A549 (cell line): ENCODE measurements at regions not wholly inside any gene's neighbourhood (a gene's known extent, or its start where the extent isn't known, plus 50 kb on each side); places are given as distances from the start of the nearest gene placed in this dataset.

ENCODE experiments used
- ATAC-seq, 2 experiments: fragments of 200-7000 bp in 1 of 2; fragments of >200 bp in 1 of 2; cut with Nextera tagmentation in 1 of 2; cut with Tn5 transposase in 1 of 2; 3 replicates each; pipeline versions ENCODE4 v1.8.0 to v1.9.1; 2018 to 2020; ENCODE audit warnings: mild to moderate bottlenecking in 1 of 2, moderate library complexity in 1 of 2
- CTCF ChIA-PET: fragments of 300-600 bp; sonication (Branson Sonifier 250); formaldehyde crosslinking; extraction: SDS; loops from one replicate; lab custom pipeline; 2021; ENCODE audit warnings: antibody characterized with exemption, inconsistent platforms; lab: Yijun Ruan, JAX
- POLR2A ChIA-PET: fragments of 350-600 bp; formaldehyde crosslinking; extraction: SDS; loops from one replicate; lab custom pipeline; 2021; ENCODE audit warnings: antibody characterized with exemption, inconsistent platforms; lab: Yijun Ruan, JAX
- DNase-seq, 2 experiments: peaks; one replicate each; pipeline versions ENCODE4 v3.0.0 to v3.0.0-alpha.2; 2011 to 2016; ENCODE audit warnings: low read depth in 1 of 2, low spot score in 1 of 2
- FAIRE-seq: peaks from 2 replicates; lab custom pipeline; 2011; peaks lifted over from hg19 to GRCh38; lab: Jason Lieb, UNC
- H3K27ac ChIP-seq, 2 experiments: fragments of >200 bp; sonication (Bioruptor Twin); formaldehyde crosslinking; 3 replicates each; pipeline ENCODE4 v1.5.1; 2016 to 2017
- H3K4me1 ChIP-seq: fragments of >200 bp; sonication (Bioruptor Twin); formaldehyde crosslinking; 3 replicates; pipeline ENCODE4 v1.6.1; 2016
- H3K4me2 ChIP-seq: fragments of >200 bp; sonication (Bioruptor Twin); formaldehyde crosslinking; 3 replicates; pipeline ENCODE4 v1.6.1; 2016
- H3K4me3 ChIP-seq: fragments of >200 bp; sonication (Bioruptor Twin); formaldehyde crosslinking; 3 replicates; pipeline ENCODE4 v1.5.1; 2016
- H3K9me3 ChIP-seq: fragments of >200 bp; sonication (Bioruptor Twin); formaldehyde crosslinking; 3 replicates; pipeline ENCODE4 v1.6.1; 2016
- BCL3 ChIP-seq: fragments of >200 bp; sonication (Bioruptor Twin); formaldehyde crosslinking; IDR thresholded peaks from 3 replicates; pipeline ENCODE4 v1.6.1; 2016
- CBX8 ChIP-seq: fragments of 200-600 bp; sonication (generic); IDR thresholded peaks from 2 replicates; pipeline ENCODE4 v1.6.1; 2016
- CEBPB ChIP-seq, 2 experiments: fragments of >200 bp in 1 of 2; sonication (Bioruptor Twin) in 1 of 2; formaldehyde crosslinking in 1 of 2; IDR thresholded peaks; 2 replicates each; pipeline ENCODE4 v1.6.1; 2012 to 2016
- CHD2 ChIP-seq: fragments of 150-350 bp; IDR thresholded peaks from 2 replicates; pipeline ENCODE4 v1.6.1; 2014; ENCODE audit warnings: low read length; ENCODE audit not compliant: partially characterized antibody
- CTCF ChIP-seq: fragments of >200 bp; sonication (Bioruptor Twin); formaldehyde crosslinking; IDR thresholded peaks from 3 replicates; pipeline ENCODE4 v1.5.1; 2016
- EP300 ChIP-seq, 2 experiments: fragments of >200 bp; sonication (Bioruptor Twin); formaldehyde crosslinking; IDR thresholded peaks; 2 replicates in 1 of 2; 3 replicates in 1 of 2; pipeline ENCODE4 v1.6.1; 2016 to 2017
- ESRRA ChIP-seq: fragments of 150-350 bp; IDR thresholded peaks from 2 replicates; pipeline ENCODE4 v1.6.1; 2014; ENCODE audit warnings: mild to moderate bottlenecking, low read length, borderline replicate concordance
- FOXS1 ChIP-seq: fragments of 250-450 bp; sonication (Bioruptor Pico); IDR thresholded peaks from 2 replicates; pipeline ENCODE4 v1.5.0; 2020; ENCODE audit warnings: mild to moderate bottlenecking, moderate library complexity
- GATA3 ChIP-seq: IDR thresholded peaks from 2 replicates; pipeline ENCODE4 v1.6.1; 2012; ENCODE audit warnings: borderline replicate concordance
- HDAC2 ChIP-seq: fragments of 200-600 bp; sonication (generic); IDR thresholded peaks from 2 replicates; pipeline ENCODE4 v1.6.1; 2016
- HES2 ChIP-seq: fragments of >200 bp; sonication (Bioruptor Twin); formaldehyde crosslinking; IDR thresholded peaks from 2 replicates; pipeline ENCODE4 v1.6.1; 2016
- HOXB13 ChIP-seq: fragments of 250-450 bp; sonication (Bioruptor Pico); IDR thresholded peaks from 2 replicates; pipeline ENCODE4 v1.5.0; 2020; ENCODE audit warnings: low read depth, mild to moderate bottlenecking, moderate library complexity
- JUNB ChIP-seq: fragments of >200 bp; sonication (Bioruptor Twin); formaldehyde crosslinking; IDR thresholded peaks from 2 replicates; pipeline ENCODE4 v1.6.1; 2016
- MAFK ChIP-seq: fragments of 450-650 bp; IDR thresholded peaks from 2 replicates; pipeline ENCODE4 v1.6.1; 2014; ENCODE audit not compliant: partially characterized antibody
- MYC ChIP-seq: IDR thresholded peaks from 2 replicates; pipeline ENCODE4 v1.6.1; 2012; ENCODE audit warnings: mild to moderate bottlenecking, inconsistent platforms, low read length, improper control_type of control experiment, borderline replicate concordance
- NFE2L2 ChIP-seq: fragments of 150-350 bp; conservative IDR thresholded peaks from 2 replicates; pipeline ENCODE4 v1.6.1; 2014; ENCODE audit warnings: low read length
- NPAS2 ChIP-seq: fragments of 250-450 bp; sonication (Bioruptor Pico); IDR thresholded peaks from 2 replicates; pipeline ENCODE4 v1.8.0; 2022; ENCODE audit warnings: mild to moderate bottlenecking, moderate library complexity, borderline replicate concordance
- NR3C1 ChIP-seq: fragments of >200 bp; sonication (Bioruptor Twin); formaldehyde crosslinking; IDR thresholded peaks from 3 replicates; pipeline ENCODE4 v1.6.1; 2017
- RARB ChIP-seq: fragments of 250-450 bp; sonication (Bioruptor Pico); IDR thresholded peaks from 2 replicates; pipeline ENCODE4 v1.8.0; 2021; ENCODE audit warnings: mild to moderate bottlenecking, moderate library complexity
- RCOR1 ChIP-seq: fragments of 150-350 bp; IDR thresholded peaks from 2 replicates; pipeline ENCODE4 v1.6.1; 2014; ENCODE audit warnings: antibody characterized with exemption, low read length, low read depth
- RFX5 ChIP-seq: fragments of 450-650 bp; IDR thresholded peaks from 2 replicates; pipeline ENCODE4 v1.7.1; 2014; ENCODE audit warnings: antibody characterized with exemption, mild to moderate bottlenecking, moderate library complexity
- RNF2 ChIP-seq: fragments of 200-600 bp; sonication (generic); IDR thresholded peaks from 2 replicates; pipeline ENCODE4 v1.6.1; 2016; ENCODE audit warnings: low read depth, mild to moderate bottlenecking, antibody characterized with exemption, moderate library complexity, borderline replicate concordance
- SMC3 ChIP-seq: fragments of >200 bp; sonication (Bioruptor Twin); formaldehyde crosslinking; IDR thresholded peaks from 3 replicates; pipeline ENCODE4 v1.6.1; 2018; ENCODE audit warnings: inconsistent platforms
- USF2 ChIP-seq: fragments of 450-650 bp; IDR thresholded peaks from 2 replicates; pipeline ENCODE4 v1.6.1; 2014; ENCODE audit warnings: antibody characterized with exemption
- ZC3H11A ChIP-seq: fragments of 450-650 bp; IDR thresholded peaks from 2 replicates; pipeline ENCODE4 v1.6.1; 2014; ENCODE audit warnings: antibody characterized with exemption, mild to moderate bottlenecking
- ZFP36 ChIP-seq: fragments of 450-650 bp; IDR thresholded peaks from 2 replicates; pipeline ENCODE4 v1.6.1; 2014; ENCODE audit warnings: borderline replicate concordance; ENCODE audit not compliant: partially characterized antibody
- ZSCAN20 ChIP-seq: fragments of 250-450 bp; sonication (Bioruptor Pico); IDR thresholded peaks from 2 replicates; pipeline ENCODE4 v1.8.0; 2022; ENCODE audit warnings: mild to moderate bottlenecking, moderate library complexity
- WGBS: methylation state at CpG from one replicate; pipeline ENCODE4 v1.1.6; 2017; ENCODE audit errors: missing lambda C conversion rate; 5-methylcytosine and 5-hydroxymethylcytosine counted together
- TF ChIP-seq, protein P1 (sequence below): IDR thresholded peaks from 2 replicates; pipeline ENCODE4 v1.6.1; 2012
- TF ChIP-seq, protein P2 (sequence below): fragments of 250-450 bp; sonication (Bioruptor Pico); IDR thresholded peaks from 2 replicates; pipeline ENCODE4 v1.5.0; 2020; ENCODE audit warnings: low read depth, mild to moderate bottlenecking, moderate library complexity

DNA sequence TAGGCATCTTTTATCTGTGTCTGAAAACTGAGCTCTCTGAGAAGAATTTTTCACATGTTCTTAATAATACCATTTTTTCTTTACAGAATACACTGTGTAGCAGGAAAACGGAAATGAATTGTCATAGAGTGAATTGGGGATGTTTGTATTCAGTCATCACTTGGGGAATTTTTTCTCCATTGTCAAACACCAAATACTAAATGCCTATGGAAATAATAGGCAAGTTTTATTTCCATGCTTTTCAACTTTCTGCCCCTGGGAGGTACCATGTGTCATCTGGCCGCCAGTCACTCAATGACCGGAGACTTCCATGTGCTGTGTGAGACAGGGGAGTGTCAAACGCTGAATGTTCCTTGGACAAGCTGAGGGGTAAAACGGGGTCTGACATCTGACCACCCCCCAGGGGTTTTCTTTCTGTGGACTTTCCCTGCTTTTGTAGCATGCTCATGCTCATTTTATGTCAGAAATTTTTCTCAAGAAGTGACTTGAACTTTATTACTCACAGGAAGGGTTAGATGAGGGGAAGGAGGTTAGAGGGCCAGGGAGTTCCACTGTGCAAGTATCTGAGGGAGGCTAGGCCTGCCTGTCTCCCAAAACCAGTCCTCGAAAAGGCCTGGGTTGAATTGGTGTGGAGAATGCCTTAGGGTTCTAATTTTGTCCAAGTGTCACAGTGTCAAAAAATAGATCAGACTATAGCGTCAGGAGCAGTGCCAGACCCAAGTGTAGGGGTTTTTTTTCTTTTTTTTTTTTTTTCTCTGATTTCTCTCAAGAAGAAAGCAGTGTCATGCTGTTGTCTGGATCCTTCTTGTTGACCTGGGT, 438.6 kb downstream of the AGTPBP1 start:
- no peak overlapping the region for H3K27ac ChIP-seq
- ChIA-PET CTCF (no interaction called here), POLR2A (no interaction called here)
- ATAC-seq, result no peak
- H3K9me3 ChIP-seq, result no peaks in the 10 kb centered on the region
- no peak for FAIRE-seq
- H3K4me2 ChIP-seq, result no peak overlapping the region
- DNase-seq, result no peak
- no peak overlapping the region for H3K4me3 ChIP-seq
- no peaks in the 10 kb centered on the region for H3K4me1 ChIP-seq
- TF ChIP-seq, protein P1, sequence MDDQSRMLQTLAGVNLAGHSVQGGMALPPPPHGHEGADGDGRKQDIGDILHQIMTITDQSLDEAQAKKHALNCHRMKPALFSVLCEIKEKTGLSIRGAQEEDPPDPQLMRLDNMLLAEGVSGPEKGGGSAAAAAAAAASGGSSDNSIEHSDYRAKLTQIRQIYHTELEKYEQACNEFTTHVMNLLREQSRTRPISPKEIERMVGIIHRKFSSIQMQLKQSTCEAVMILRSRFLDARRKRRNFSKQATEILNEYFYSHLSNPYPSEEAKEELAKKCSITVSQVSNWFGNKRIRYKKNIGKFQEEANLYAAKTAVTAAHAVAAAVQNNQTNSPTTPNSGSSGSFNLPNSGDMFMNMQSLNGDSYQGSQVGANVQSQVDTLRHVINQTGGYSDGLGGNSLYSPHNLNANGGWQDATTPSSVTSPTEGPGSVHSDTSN, result no peak
- TF ChIP-seq ZSCAN20 (CRISPR knock-in tag) (no peak), RNF2 (no peak), ESRRA (no peak), ZC3H11A (no peak), MAFK (no peak), USF2 (no peak), RARB (CRISPR knock-in tag) (no peak), CBX8 (no peak), HOXB13 (CRISPR knock-in tag) (no peak), RFX5 (no peak), NPAS2 (CRISPR knock-in tag) (no peak), BCL3 (no peak), RCOR1 (no peak), NFE2L2 (no peak), SMC3 (no peak), GATA3 (no peak), JUNB (no peak), NR3C1 (no peak)
- TF ChIP-seq, protein P2, sequence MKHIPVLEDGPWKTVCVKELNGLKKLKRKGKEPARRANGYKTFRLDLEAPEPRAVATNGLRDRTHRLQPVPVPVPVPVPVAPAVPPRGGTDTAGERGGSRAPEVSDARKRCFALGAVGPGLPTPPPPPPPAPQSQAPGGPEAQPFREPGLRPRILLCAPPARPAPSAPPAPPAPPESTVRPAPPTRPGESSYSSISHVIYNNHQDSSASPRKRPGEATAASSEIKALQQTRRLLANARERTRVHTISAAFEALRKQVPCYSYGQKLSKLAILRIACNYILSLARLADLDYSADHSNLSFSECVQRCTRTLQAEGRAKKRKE, result no peak
- 17% methylated on average over 7 of the region's 7 CpGs for WGBS

- no peak for DNase-seq
- Histone ChIP-seq H3K4me3 (no peak overlapping the region), H3K9me3 (no peaks in the 10 kb centered on the region), H3K27ac (no peak overlapping the region), H3K4me2 (no peak overlapping the region), H3K4me1 (no peaks in the 10 kb centered on the region)
- FAIRE-seq, result no peak
- WGBS, result 2% methylated on average over 4 of the region's 4 CpGs
- ATAC-seq, result no peak
- CTCF ChIA-PET, result interaction anchor here (0.7 to 1.0 kb wide), 2 partner anchors 40 to 787 kb away, joined by 3 read pairs; no protein-coding TSS in a partner anchor
- TF ChIP-seq CTCF (no peak), EP300 (IDR thresholded peaks at IDR 0.05) (no peak), HDAC2 (no peak), MYC (no peak), RCOR1 (no peak), HES2 (no peak), CHD2 (no peak), RFX5 (no peak), FOXS1 (CRISPR knock-in tag) (no peak), NPAS2 (CRISPR knock-in tag) (no peak), SMC3 (no peak), CEBPB (IDR thresholded peaks at IDR 0.05) (no peak), ZFP36 (no peak), BCL3 (no peak), JUNB (no peak)
- TF ChIP-seq, protein P2, result no peak
- POLR2A ChIA-PET, result no interaction called here
These were observed 443.3 kb downstream of the AGTPBP1 start for GRCh38 chr9:85298499-85298898.
